Stomach (tissue), 8 donors: ENCODE measurements at regions not wholly inside any gene's neighbourhood (a gene's known extent, or its start where the extent isn't known, plus 50 kb on each side); places are given as distances from the start of the nearest gene placed in this dataset.

Source experiments
- DNase-seq, 2 donors: peaks; one replicate each; pipeline versions ENCODE4 v3.0.0 to v3.0.0-alpha.2; 2013 to 2019
- H3K27ac ChIP-seq, 5 donors: fragments of 200-600 bp in 4 of 5; sonication (generic) in 4 of 5; one replicate each; pipeline ENCODE4 v1.5.1; 2013 to 2019; ENCODE audit warnings: mild to moderate bottlenecking in 1 of 5, moderate library complexity in 1 of 5
- H3K27me3 ChIP-seq, 3 donors: fragments of 200-600 bp; sonication (generic); one replicate each; pipeline ENCODE4 v1.5.1; 2017 to 2019; ENCODE audit warnings: mixed run types in 1 of 3
- H3K36me3 ChIP-seq, 4 donors: fragments of 200-600 bp; sonication (generic); 1 replicate in 3 of 4; 2 replicates in 1 of 4; pipeline ENCODE4 v1.5.1; 2016 to 2019
- H3K4me1 ChIP-seq, 4 donors: fragments of 200-600 bp; sonication (generic); one replicate each; pipeline ENCODE4 v1.5.1; 2016 to 2019
- H3K4me3 ChIP-seq, 4 donors: fragments of 200-600 bp; sonication (generic) in 3 of 4; one replicate each; pipeline ENCODE4 v1.5.1; 2016 to 2019; ENCODE audit warnings: mild to moderate bottlenecking in 1 of 4
- H3K9me3 ChIP-seq, 4 donors: fragments of 200-600 bp; sonication (generic); one replicate each; pipeline ENCODE4 v1.5.1; 2016 to 2019
- CTCF ChIP-seq, 7 experiments: fragments of 450-650 bp in 4 of 7; fragments of 200-600 bp in 3 of 7; sonication (generic) in 3 of 7; IDR thresholded peaks; one replicate each; pipeline ENCODE4 v1.5.1; 2016 to 2019; ENCODE audit warnings: antibody characterized with exemption in 7 of 7, control low read depth in 2 of 7, mild to moderate bottlenecking in 1 of 7
- EP300 ChIP-seq: sonication (generic); formaldehyde crosslinking; IDR thresholded peaks from one replicate; pipeline ENCODE4 v1.6.1; 2017; ENCODE audit warnings: antibody characterized with exemption
- POLR2A ChIP-seq, 4 donors: fragments of 450-650 bp; IDR thresholded peaks; one replicate each; pipeline ENCODE4 v1.6.1; 2016; ENCODE audit warnings: antibody characterized with exemption in 4 of 4, control low read depth in 2 of 4, mild to moderate bottlenecking in 1 of 4, moderate library complexity in 1 of 4
- POLR2AphosphoS5 ChIP-seq, 3 donors: sonication (generic); formaldehyde crosslinking; IDR thresholded peaks; one replicate each; pipeline ENCODE4 v1.6.1; 2016; ENCODE audit warnings: antibody characterized with exemption in 3 of 3
- WGBS, 5 donors: extraction: QIAGEN DNeasy Blood & Tissue Kit in 3 of 5; methylation state at CpG; one replicate each; pipeline versions ENCODE4 v1.1.5 to v1.1.7; 2013 to 2018; 5-methylcytosine and 5-hydroxymethylcytosine counted together
- intact Hi-C: fragments of 100-400 bp; cut with DNase I; formaldehyde crosslinking; loops from one replicate; pipeline ENCODE4 v1.15.1; 2023; ENCODE audit warnings: low total_unique reads
- donor health status: healthy with polysubstance abuse.
- donor health status: Bipolar disorder and iron deficiency.
- donor health status: healthy.

GRCh38 chr21:15491100-15491499 lies 238.7 kb upstream of the USP25 start:
- TF ChIP-seq EP300 (no peak), CTCF (IDR thresholded peaks at IDR 0.05) (no peak), POLR2AphosphoS5 (IDR thresholded peaks at IDR 0.05) (no peak), POLR2A (IDR thresholded peaks at IDR 0.05) (no peak)
- H3K27ac ChIP-seq = no peak overlapping the region
- no peak for DNase-seq
- intact Hi-C loops = no loop called here
- H3K36me3 ChIP-seq = no peaks in the 10 kb centered on the region
- H3K27me3 ChIP-seq = no peaks in the 10 kb centered on the region
- H3K9me3 ChIP-seq = no peaks in the 10 kb centered on the region
- H3K4me3 ChIP-seq = no peak overlapping the region
- WGBS, 5 donors = 80 to 94% (median 83%) methylated on average over 2 of the region's 2 CpGs
- no peaks in the 10 kb centered on the region for H3K4me1 ChIP-seq

GRCh38 chr21:15493646-15494045 lies 236.1 kb upstream of the USP25 start:
- no peak overlapping the region for H3K4me3 ChIP-seq
- TF ChIP-seq POLR2A (IDR thresholded peaks at IDR 0.05) (no peak), POLR2AphosphoS5 (IDR thresholded peaks at IDR 0.05) (no peak)
- intact Hi-C loops = no loop called here
- H3K36me3 ChIP-seq = no peaks in the 10 kb centered on the region
- H3K9me3 ChIP-seq = no peaks in the 10 kb centered on the region
- H3K4me1 ChIP-seq = no peaks in the 10 kb centered on the region
- H3K27ac ChIP-seq = no peak overlapping the region
- no peak for DNase-seq
- WGBS, 5 donors = 64 to 76% (median 71%) methylated on average over 3 of the region's 3 CpGs
- H3K27me3 ChIP-seq = no peaks in the 10 kb centered on the region

GRCh38 chr21:15494481-15494880 lies 235.3 kb upstream of the USP25 start:
- no peak overlapping the region for H3K27ac ChIP-seq
- no peaks in the 10 kb centered on the region for H3K36me3 ChIP-seq
- intact Hi-C loops = no loop called here
- no peak overlapping the region for H3K4me3 ChIP-seq
- no peaks in the 10 kb centered on the region for H3K4me1 ChIP-seq
- no peaks in the 10 kb centered on the region for H3K27me3 ChIP-seq
- WGBS, 5 donors = 93 to 96% (median 94%) methylated on average over 11 of the region's 11 CpGs
- no peak for DNase-seq
- TF ChIP-seq POLR2AphosphoS5 (IDR thresholded peaks at IDR 0.05) = no peak
- no peak for TF ChIP-seq POLR2A (IDR thresholded peaks at IDR 0.05)
- no peak for TF ChIP-seq CTCF (IDR thresholded peaks at IDR 0.05)
- TF ChIP-seq EP300 = no peak
- H3K9me3 ChIP-seq = no peaks in the 10 kb centered on the region

GRCh38 chr21:15495965-15496364 lies 233.8 kb upstream of the USP25 start:
- H3K4me3 ChIP-seq = no peak overlapping the region
- no peak overlapping the region for H3K27ac ChIP-seq
- H3K36me3 ChIP-seq = no peaks in the 10 kb centered on the region
- TF ChIP-seq CTCF (IDR thresholded peaks at IDR 0.05) = no peak
- TF ChIP-seq EP300 = no peak
- no peak for TF ChIP-seq POLR2A (IDR thresholded peaks at IDR 0.05)
- TF ChIP-seq POLR2AphosphoS5 (IDR thresholded peaks at IDR 0.05) = no peak
- intact Hi-C loops = no loop called here
- DNase-seq = no peak
- no peaks in the 10 kb centered on the region for H3K4me1 ChIP-seq
- H3K9me3 ChIP-seq = no peaks in the 10 kb centered on the region
- 79 to 85% (median 81%) methylated on average over 3 of the region's 3 CpGs for WGBS, 5 donors
- H3K27me3 ChIP-seq = no peaks in the 10 kb centered on the region

- Histone ChIP-seq H3K4me1 (no peaks in the 10 kb centered on the region), H3K27ac (no peak overlapping the region), H3K27me3 (no peaks in the 10 kb centered on the region), H3K36me3 (no peaks in the 10 kb centered on the region), H3K4me3 (no peak overlapping the region), H3K9me3 (no peaks in the 10 kb centered on the region)
- intact Hi-C loops = no loop called here
- DNase-seq = no peak
- 67 to 85% (median 80%) methylated on average over 2 of the region's 2 CpGs for WGBS, 5 donors
- no peak for TF ChIP-seq POLR2AphosphoS5 (IDR thresholded peaks at IDR 0.05)
- no peak for TF ChIP-seq EP300
- no peak for TF ChIP-seq CTCF (IDR thresholded peaks at IDR 0.05)
- no peak for TF ChIP-seq POLR2A (IDR thresholded peaks at IDR 0.05)
Measured at GRCh38 chr21:15496911-15497310, 232.9 kb upstream of the USP25 start.
